Amniotic epithelial cell (primary cell): ENCODE measurements at regions not wholly inside any gene's neighbourhood (a gene's known extent, or its start where the extent isn't known, plus 50 kb on each side); places are given as distances from the start of the nearest gene placed in this dataset.
"Not testable (repeated sequence)": the region's sequence is repeated elsewhere in the genome, so short reads cannot be mapped to it uniquely, and the experiment has no call there.

Experiments
- DNase-seq: peaks from one replicate; pipeline ENCODE4 v3.0.0-alpha.2; 2010; ENCODE audit warnings: low read depth

GRCh38 chr16:5979905-5980550 lies 882.4 kb upstream of the EEF2KMT start:
- DNase-seq, result no peak

GRCh38 chr16:5977329-5977728 lies 879.7 kb upstream of the EEF2KMT start:
- no peak for DNase-seq

GRCh38 chr16:5972747-5973146 lies 875.2 kb upstream of the EEF2KMT start:
- DNase-seq, result no peak

- DNase-seq, result no peak
These were observed 874.3 kb upstream of the EEF2KMT start for GRCh38 chr16:5971924-5972323.

GRCh38 chr16:5971106-5971505 lies 873.5 kb upstream of the EEF2KMT start:
- no peak for DNase-seq

- DNase-seq, result no peak
These were observed 868.4 kb upstream of the EEF2KMT start for GRCh38 chr16:5966004-5966403.

GRCh38 chr16:5965321-5965720 lies 867.7 kb upstream of the EEF2KMT start:
- DNase-seq, result no peak

- no peak for DNase-seq
These were observed 853.9 kb upstream of the EEF2KMT start for GRCh38 chr16:5951486-5951885.

- no peak for DNase-seq
These were observed 847.4 kb upstream of the EEF2KMT start for GRCh38 chr16:5944971-5945370.

- DNase-seq, result no peak
These were observed 841.0 kb upstream of the EEF2KMT start for GRCh38 chr16:5938607-5939006.

- no peak for DNase-seq
These were observed 835.3 kb upstream of the EEF2KMT start for GRCh38 chr16:5932906-5933305.

GRCh38 chr16:5928476-5929065 lies 831.0 kb upstream of the EEF2KMT start:
- no peak for DNase-seq

GRCh38 chr16:5925850-5926249 lies 828.3 kb upstream of the EEF2KMT start:
- no peak for DNase-seq

GRCh38 chr16:5922686-5923085 lies 825.1 kb upstream of the EEF2KMT start:
- DNase-seq, result no peak

GRCh38 chr16:5918567-5919130 lies 821.1 kb upstream of the EEF2KMT start:
- DNase-seq, result no peak

- DNase-seq, result no peak
These were observed 820.0 kb upstream of the EEF2KMT start for GRCh38 chr16:5917436-5918195.

GRCh38 chr16:5916711-5917191 lies 819.2 kb upstream of the EEF2KMT start:
- DNase-seq, result no peak

GRCh38 chr16:5911241-5911640 lies 813.6 kb upstream of the EEF2KMT start:
- DNase-seq, result no peak

- not testable (repeated sequence) for DNase-seq
These were observed 812.0 kb upstream of the EEF2KMT start for GRCh38 chr16:5909556-5909955.

GRCh38 chr16:5907544-5907943 lies 809.9 kb upstream of the EEF2KMT start:
- DNase-seq, result no peak

- no peak for DNase-seq
These were observed 808.8 kb upstream of the EEF2KMT start for GRCh38 chr16:5906351-5906750.

- no peak for DNase-seq
These were observed 808.3 kb upstream of the EEF2KMT start for GRCh38 chr16:5905935-5906334.

- no peak for DNase-seq
These were observed 806.2 kb upstream of the EEF2KMT start for GRCh38 chr16:5903832-5904231.
